Adrenal gland (tissue), 5 donors: ENCODE measurements at regions not wholly inside any gene's neighbourhood (a gene's known extent, or its start where the extent isn't known, plus 50 kb on each side); places are given as distances from the start of the nearest gene placed in this dataset.

Experiments used
- POLR2A ChIP-seq, 2 donors: fragments of 450-650 bp; IDR thresholded peaks; one replicate each; pipeline ENCODE4 v1.6.1; 2017; ENCODE audit warnings: antibody characterized with exemption in 2 of 2, mild to moderate bottlenecking in 2 of 2, moderate library complexity in 1 of 2
- TF ChIP-seq, protein P1 (sequence below), 6 experiments: fragments of 450-650 bp in 4 of 6; fragments of 200-600 bp in 2 of 6; sonication (generic) in 1 of 6; IDR thresholded peaks; 1 replicate in 5 of 6; 2 replicates in 1 of 6; pipeline versions ENCODE4 v1.5.1 to v1.8.0; 2016 to 2021; ENCODE audit warnings: antibody characterized with exemption in 6 of 6, mild to moderate bottlenecking in 2 of 6, moderate library complexity in 1 of 6
- donor health status: DM: no; HTN: no; CAD: no.

- no peak for TF ChIP-seq POLR2A (IDR thresholded peaks at IDR 0.05)
- TF ChIP-seq, protein P1, sequence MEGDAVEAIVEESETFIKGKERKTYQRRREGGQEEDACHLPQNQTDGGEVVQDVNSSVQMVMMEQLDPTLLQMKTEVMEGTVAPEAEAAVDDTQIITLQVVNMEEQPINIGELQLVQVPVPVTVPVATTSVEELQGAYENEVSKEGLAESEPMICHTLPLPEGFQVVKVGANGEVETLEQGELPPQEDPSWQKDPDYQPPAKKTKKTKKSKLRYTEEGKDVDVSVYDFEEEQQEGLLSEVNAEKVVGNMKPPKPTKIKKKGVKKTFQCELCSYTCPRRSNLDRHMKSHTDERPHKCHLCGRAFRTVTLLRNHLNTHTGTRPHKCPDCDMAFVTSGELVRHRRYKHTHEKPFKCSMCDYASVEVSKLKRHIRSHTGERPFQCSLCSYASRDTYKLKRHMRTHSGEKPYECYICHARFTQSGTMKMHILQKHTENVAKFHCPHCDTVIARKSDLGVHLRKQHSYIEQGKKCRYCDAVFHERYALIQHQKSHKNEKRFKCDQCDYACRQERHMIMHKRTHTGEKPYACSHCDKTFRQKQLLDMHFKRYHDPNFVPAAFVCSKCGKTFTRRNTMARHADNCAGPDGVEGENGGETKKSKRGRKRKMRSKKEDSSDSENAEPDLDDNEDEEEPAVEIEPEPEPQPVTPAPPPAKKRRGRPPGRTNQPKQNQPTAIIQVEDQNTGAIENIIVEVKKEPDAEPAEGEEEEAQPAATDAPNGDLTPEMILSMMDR (IDR thresholded peaks at IDR 0.05), result no peak
These were observed 65.4 kb upstream of the MAFB start for GRCh38 chr20:40754339-40754943.
